Right atrium auricular region (tissue), 2 donors: ENCODE measurements at regions not wholly inside any gene's neighbourhood (a gene's known extent, or its start where the extent isn't known, plus 50 kb on each side); places are given as distances from the start of the nearest gene placed in this dataset.
"Not testable (repeated sequence)": the region's sequence is repeated elsewhere in the genome, so short reads cannot be mapped to it uniquely, and the experiment has no call there.

ENCODE experiments used
- DNase-seq: peaks from one replicate; pipeline ENCODE4 v3.0.0-alpha.2; 2019; ENCODE audit warnings: low spot score
- H3K27ac ChIP-seq, 2 donors: fragments of 200-600 bp; sonication (generic); 1 replicate in 1 of 2; 2 replicates in 1 of 2; pipeline ENCODE4 v1.5.1; 2016 to 2019
- H3K27me3 ChIP-seq, 2 donors: fragments of 200-600 bp; sonication (generic); one replicate each; pipeline versions ENCODE4 v1.5.1 to v1.6.0; 2017 to 2019
- H3K36me3 ChIP-seq: fragments of 200-600 bp; sonication (generic); one replicate; pipeline ENCODE4 v1.5.1; 2016
- H3K4me1 ChIP-seq, 2 donors: fragments of 200-600 bp; sonication (generic); one replicate each; pipeline versions ENCODE4 v1.5.1 to v1.6.0; 2017 to 2019
- H3K4me3 ChIP-seq, 2 donors: fragments of 200-600 bp; sonication (generic); 1 replicate in 1 of 2; 2 replicates in 1 of 2; pipeline ENCODE4 v1.5.1; 2017 to 2019; ENCODE audit warnings: mild to moderate bottlenecking in 1 of 2, moderate library complexity in 1 of 2
- H3K9me3 ChIP-seq, 2 donors: fragments of 200-600 bp; sonication (generic); one replicate each; pipeline ENCODE4 v1.5.1; 2019
- TF ChIP-seq, protein P1 (sequence below), 2 donors: fragments of 200-600 bp; sonication (generic); IDR thresholded peaks; one replicate each; pipeline ENCODE4 v1.5.1; 2019; ENCODE audit warnings: antibody characterized with exemption in 2 of 2

- Histone ChIP-seq H3K4me3 (no peak overlapping the region), H3K27me3 (no peaks in the 10 kb centered on the region), H3K36me3 (no peaks in the 10 kb centered on the region), H3K9me3 (no peaks in the 10 kb centered on the region), H3K4me1 (no peaks in the 10 kb centered on the region), H3K27ac (no peak overlapping the region)
- no peak for DNase-seq
- TF ChIP-seq, protein P1, sequence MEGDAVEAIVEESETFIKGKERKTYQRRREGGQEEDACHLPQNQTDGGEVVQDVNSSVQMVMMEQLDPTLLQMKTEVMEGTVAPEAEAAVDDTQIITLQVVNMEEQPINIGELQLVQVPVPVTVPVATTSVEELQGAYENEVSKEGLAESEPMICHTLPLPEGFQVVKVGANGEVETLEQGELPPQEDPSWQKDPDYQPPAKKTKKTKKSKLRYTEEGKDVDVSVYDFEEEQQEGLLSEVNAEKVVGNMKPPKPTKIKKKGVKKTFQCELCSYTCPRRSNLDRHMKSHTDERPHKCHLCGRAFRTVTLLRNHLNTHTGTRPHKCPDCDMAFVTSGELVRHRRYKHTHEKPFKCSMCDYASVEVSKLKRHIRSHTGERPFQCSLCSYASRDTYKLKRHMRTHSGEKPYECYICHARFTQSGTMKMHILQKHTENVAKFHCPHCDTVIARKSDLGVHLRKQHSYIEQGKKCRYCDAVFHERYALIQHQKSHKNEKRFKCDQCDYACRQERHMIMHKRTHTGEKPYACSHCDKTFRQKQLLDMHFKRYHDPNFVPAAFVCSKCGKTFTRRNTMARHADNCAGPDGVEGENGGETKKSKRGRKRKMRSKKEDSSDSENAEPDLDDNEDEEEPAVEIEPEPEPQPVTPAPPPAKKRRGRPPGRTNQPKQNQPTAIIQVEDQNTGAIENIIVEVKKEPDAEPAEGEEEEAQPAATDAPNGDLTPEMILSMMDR (IDR thresholded peaks at IDR 0.05): no peak
Measured at GRCh38 chr9:105116052-105116868, 128.2 kb upstream of the SLC44A1 start.

- no peaks in the 10 kb centered on the region for H3K9me3 ChIP-seq
- no peak for DNase-seq
- TF ChIP-seq, protein P1 (IDR thresholded peaks at IDR 0.05): no peak
- H3K4me1 ChIP-seq: no peaks in the 10 kb centered on the region
- H3K4me3 ChIP-seq: no peak overlapping the region
- no peak overlapping the region for H3K27ac ChIP-seq
- H3K27me3 ChIP-seq: no peaks in the 10 kb centered on the region
- no peaks in the 10 kb centered on the region for H3K36me3 ChIP-seq
Measured at GRCh38 chr9:105117234-105117633, 127.2 kb upstream of the SLC44A1 start.

GRCh38 chr9:105118636-105119035, 125.8 kb upstream of the SLC44A1 start:
- H3K27me3 ChIP-seq: no peaks in the 10 kb centered on the region
- TF ChIP-seq, protein P1 (IDR thresholded peaks at IDR 0.05): no peak
- H3K36me3 ChIP-seq: no peaks in the 10 kb centered on the region
- no peak overlapping the region for H3K27ac ChIP-seq
- no peak for DNase-seq
- H3K9me3 ChIP-seq: no peaks in the 10 kb centered on the region
- H3K4me3 ChIP-seq: no peak overlapping the region
- no peaks in the 10 kb centered on the region for H3K4me1 ChIP-seq

- DNase-seq: no peak
- Histone ChIP-seq H3K9me3 (no peaks in the 10 kb centered on the region), H3K4me1 (no peaks in the 10 kb centered on the region), H3K27ac (no peak overlapping the region), H3K36me3 (no peaks in the 10 kb centered on the region), H3K27me3 (no peaks in the 10 kb centered on the region), H3K4me3 (no peak overlapping the region)
- TF ChIP-seq, protein P1 (IDR thresholded peaks at IDR 0.05): no peak
Measured at GRCh38 chr9:105119156-105119555, 125.3 kb upstream of the SLC44A1 start.

DNA sequence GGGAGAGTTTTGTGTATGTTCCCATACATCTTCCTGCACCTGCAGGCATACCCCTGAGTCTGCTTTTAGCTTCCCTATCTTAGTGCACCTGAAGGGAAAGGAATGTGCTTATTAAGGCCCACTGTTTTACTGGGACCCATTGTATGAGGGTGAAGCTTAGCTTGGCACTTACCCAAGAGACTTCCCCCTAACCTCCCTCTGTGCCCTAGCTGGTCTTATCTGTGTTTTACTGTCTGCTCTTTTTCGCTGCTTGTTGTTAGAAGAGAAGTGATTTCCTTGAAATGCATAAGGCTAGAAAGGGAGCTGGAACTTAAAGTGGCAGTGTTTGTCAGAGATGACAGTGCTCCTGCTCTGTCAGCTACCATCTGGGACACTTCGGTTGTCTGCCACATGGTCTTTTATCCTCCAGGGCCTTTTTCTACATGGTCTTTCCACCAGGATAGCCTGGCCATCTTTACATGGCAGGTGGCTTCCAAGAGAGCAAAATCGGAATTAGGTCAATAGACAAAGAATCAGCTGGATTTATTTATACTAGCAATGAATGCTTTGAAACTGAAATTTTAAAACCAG, 122.5 kb upstream of the SLC44A1 start:
- Histone ChIP-seq H3K36me3 (no peaks in the 10 kb centered on the region), H3K9me3 (no peaks in the 10 kb centered on the region), H3K27me3 (no peaks in the 10 kb centered on the region), H3K4me1 (no peaks in the 10 kb centered on the region), H3K4me3 (no peak overlapping the region), H3K27ac (no peak overlapping the region)
- TF ChIP-seq, protein P1 (IDR thresholded peaks at IDR 0.05): no peak
- no peak for DNase-seq

- not testable (repeated sequence) for H3K4me3 ChIP-seq
Measured at GRCh38 chr9:105124598-105124997, 119.9 kb upstream of the SLC44A1 start.

More at GRCh38 chr9:105124598-105124997, 119.9 kb upstream of the SLC44A1 start:
- not testable (repeated sequence) for H3K4me1 ChIP-seq, DNase-seq, H3K36me3 ChIP-seq, H3K9me3 ChIP-seq, H3K27me3 ChIP-seq, H3K27ac ChIP-seq
